Testis (tissue), 2 donors: ENCODE measurements at regions not wholly inside any gene's neighbourhood (a gene's known extent, or its start where the extent isn't known, plus 50 kb on each side); places are given as distances from the start of the nearest gene placed in this dataset.

ENCODE experiments used
- POLR2A ChIP-seq: fragments of 450-650 bp; IDR thresholded peaks from one replicate; pipeline ENCODE4 v1.6.1; 2017; ENCODE audit warnings: antibody characterized with exemption, mild to moderate bottlenecking, moderate library complexity
- TF ChIP-seq, protein P1 (sequence below), 3 experiments: fragments of 450-650 bp in 2 of 3; fragments of 200-600 bp in 1 of 3; sonication (generic) in 1 of 3; IDR thresholded peaks; one replicate each; pipeline ENCODE4 v1.5.1; 2016 to 2019; ENCODE audit warnings: antibody characterized with exemption in 3 of 3, mild to moderate bottlenecking in 2 of 3, moderate library complexity in 1 of 3

DNA sequence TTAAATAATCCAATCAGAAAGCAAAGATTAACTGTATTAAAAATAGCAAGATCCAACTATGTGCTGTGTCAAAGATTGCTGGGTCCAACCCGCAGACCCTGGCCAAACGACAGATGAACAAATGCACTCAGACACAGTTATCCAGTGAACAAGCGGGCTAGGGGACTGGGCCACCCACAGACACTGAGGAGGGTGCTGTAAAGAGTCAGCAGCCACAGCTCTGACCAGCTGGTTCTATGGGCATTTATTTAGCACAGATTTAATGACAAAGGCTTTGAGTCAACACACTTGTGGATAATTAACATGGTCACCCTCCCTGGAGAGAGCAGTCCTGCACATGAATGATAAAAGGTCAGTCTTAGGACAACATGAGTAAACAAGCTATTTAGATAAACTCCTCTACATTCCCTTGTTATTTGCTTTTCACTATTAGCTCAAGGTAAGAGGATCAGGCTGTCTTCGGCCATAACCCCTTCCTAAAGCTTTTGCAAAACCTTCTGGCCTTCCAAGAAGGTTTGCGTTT is 424.9 kb downstream of the HINT1 start:
- TF ChIP-seq, protein P1, sequence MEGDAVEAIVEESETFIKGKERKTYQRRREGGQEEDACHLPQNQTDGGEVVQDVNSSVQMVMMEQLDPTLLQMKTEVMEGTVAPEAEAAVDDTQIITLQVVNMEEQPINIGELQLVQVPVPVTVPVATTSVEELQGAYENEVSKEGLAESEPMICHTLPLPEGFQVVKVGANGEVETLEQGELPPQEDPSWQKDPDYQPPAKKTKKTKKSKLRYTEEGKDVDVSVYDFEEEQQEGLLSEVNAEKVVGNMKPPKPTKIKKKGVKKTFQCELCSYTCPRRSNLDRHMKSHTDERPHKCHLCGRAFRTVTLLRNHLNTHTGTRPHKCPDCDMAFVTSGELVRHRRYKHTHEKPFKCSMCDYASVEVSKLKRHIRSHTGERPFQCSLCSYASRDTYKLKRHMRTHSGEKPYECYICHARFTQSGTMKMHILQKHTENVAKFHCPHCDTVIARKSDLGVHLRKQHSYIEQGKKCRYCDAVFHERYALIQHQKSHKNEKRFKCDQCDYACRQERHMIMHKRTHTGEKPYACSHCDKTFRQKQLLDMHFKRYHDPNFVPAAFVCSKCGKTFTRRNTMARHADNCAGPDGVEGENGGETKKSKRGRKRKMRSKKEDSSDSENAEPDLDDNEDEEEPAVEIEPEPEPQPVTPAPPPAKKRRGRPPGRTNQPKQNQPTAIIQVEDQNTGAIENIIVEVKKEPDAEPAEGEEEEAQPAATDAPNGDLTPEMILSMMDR (IDR thresholded peaks at IDR 0.05) = no peak
- no peak for TF ChIP-seq POLR2A
